Renal pelvis (tissue), 1 donor: ENCODE measurements at regions not wholly inside any gene's neighbourhood (a gene's known extent, or its start where the extent isn't known, plus 50 kb on each side); places are given as distances from the start of the nearest gene placed in this dataset.
A peak's percentile ranks its signal among the peaks of the same experiment; 100 is the strongest.
"Not testable (repeated sequence)": the region's sequence is repeated elsewhere in the genome, so short reads cannot be mapped to it uniquely, and the experiment has no call there.

ENCODE experiments used
- DNase-seq: peaks from one replicate; pipeline ENCODE4 v3.0.0-alpha.2; 2013

DNA sequence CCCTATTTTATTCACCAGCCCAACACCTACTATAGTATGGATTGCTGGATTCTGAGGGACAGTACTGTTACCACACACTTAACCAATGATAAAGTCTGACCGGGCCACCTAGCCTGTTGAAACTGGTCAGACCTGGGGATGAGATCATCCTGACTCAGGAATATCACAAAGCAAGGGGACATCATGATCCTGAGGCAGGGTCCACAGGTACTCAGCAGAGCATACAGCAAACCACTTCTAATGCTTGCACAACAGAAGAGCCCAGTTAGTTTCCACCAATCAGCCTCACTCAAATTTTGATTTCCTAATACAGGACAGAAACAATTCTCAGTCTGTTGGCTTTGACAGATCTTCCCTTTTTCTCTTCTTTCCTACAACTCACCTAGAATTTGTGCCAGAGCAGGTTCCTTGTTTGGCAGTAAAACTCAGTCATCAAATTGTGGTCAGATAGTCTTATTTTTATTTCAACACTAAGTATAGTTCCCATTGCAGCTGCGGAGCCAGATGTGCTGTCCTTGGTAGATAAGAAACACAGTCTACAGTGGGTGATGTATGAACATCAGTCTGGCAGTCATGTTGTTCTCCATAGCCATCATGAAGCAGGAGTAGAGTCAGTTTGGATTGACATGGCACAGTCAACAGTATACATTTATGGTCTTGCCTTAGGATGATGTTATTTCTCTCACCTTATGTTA, 90.1 kb upstream of the PRR23C start:
- no peak for DNase-seq

DNA sequence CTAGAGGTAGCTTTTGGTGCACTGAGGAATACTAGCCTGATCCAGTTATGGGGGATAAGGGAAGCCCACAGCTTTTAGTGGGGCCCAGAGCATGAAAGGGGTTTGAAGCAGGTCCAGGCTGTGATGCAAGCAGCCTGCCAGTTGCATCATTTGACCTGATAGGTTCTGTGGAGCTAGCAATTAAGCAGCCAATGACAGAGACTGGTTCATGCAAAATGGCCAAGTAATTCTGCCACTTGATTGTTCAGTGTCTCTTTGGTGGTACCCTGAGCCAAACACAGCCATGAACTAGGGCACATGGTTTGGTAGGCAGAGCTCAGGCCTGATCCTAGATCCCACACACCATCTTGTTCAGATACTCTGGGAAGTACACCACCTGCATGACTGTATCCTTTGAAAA, 91.0 kb upstream of the PRR23C start:
- DNase-seq: no peak

DNA sequence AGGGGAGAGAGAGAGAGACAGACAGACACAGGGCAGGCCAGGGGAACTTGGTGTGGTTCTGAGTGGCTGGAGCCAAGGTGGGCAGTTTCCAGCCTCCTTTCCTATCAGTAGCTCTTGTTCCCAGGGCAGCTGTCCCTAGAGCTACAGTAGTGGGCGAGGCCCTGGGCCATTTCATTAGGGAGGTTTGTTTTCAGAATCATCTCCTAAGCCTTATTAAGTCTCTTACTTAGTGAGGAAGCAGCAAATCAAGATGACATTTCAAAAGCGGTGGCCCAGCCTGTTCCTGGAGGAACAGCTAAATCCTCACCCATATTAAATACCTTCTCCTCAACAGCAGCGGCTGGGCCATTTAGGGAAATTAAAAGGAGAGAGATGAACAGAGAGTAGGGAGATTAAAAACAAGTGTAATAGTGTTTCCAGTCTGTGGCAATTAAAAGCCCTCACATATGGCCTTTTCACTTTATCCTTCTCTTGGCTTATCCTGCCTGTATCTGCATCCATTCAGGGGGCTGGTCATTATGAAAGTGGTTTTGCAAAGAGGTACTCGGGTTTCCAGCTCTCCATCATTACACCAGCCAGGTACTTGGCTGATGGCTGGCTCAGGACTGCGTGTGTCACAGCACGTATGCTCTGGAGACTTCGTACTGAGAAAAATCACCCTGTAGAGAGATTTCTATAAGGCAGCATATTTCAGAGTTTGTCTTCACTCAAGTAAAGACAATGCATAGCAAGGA, 91.9 kb upstream of the PRR23C start:
- DNase-seq: peak; percentile 55

DNA sequence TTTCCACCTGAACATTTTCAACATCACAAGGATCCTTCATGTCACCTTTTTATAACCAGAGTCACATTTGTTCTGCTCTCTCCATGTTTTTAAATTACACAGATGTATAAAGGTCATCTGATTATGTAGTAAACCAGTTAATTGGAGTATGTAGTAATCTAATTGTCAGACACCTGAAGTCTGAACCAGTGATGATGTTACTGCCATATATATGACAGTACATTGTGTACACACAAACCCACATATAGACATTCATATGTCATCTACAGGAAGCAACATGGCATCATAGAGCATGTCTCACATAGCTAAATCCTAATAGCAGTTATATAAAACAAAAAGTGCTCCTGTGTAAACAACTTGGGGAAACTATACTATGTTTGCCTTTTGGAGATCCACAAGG, 95.9 kb upstream of the PRR23C start:
- DNase-seq: no peak

DNA sequence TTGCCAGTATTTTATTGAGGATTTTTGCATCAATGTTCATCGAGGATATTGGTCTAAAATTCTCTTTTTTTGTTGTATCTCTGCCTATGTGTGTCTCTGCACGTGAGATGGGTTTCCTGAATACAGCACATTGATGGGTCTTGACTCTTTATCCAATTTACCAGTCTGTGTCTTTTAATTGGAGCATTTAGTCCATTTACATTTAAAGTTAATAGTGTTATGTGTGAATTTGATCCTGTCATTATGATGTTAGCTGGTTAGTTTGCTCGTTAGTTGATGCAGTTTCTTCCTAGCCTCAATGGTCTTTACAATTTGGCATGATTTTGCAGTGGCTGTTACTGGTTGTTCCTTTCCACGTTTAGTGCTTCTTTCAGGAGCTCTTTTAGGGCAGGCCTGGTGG, 101.3 kb upstream of the PRR23C start:
- not testable (repeated sequence) for DNase-seq

DNA sequence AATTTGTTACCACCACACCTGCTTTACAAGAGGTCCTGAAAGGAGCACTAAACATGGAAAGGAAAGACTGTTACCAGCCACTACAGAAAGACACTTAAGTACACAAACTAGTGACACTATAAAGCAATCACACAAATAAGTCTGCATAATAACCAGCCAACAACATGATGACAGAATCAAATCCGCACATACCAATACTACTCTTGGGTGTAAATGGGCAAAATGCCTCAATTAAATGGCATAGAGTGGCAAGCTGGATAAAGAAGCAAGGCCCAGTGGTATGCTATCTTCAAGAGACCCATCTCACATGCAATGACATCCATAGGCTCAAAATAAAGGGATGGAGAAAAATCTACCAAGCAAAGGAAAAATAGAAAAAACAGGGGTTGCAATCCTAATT, 106.8 kb upstream of the PRR23C start:
- no peak for DNase-seq

DNA sequence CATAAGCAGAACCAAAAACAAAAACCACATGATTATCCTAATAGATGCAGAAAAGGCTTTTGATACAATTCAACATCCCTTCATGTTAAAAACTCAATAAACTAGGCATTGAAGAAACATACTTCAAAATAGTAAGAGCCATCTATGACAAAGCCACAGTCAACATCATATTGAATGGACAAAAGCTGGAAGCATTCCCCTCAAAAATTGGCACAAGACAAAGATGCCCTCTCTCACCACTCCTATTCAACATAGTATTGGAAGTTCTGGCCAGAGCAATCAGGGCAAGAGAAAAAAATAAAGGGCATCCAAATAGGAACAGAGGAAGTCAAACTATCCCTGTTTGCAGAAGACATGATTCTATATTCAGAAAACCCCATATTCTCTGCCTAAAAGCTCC, 108.7 kb upstream of the PRR23C start:
- not testable (repeated sequence) for DNase-seq

DNA sequence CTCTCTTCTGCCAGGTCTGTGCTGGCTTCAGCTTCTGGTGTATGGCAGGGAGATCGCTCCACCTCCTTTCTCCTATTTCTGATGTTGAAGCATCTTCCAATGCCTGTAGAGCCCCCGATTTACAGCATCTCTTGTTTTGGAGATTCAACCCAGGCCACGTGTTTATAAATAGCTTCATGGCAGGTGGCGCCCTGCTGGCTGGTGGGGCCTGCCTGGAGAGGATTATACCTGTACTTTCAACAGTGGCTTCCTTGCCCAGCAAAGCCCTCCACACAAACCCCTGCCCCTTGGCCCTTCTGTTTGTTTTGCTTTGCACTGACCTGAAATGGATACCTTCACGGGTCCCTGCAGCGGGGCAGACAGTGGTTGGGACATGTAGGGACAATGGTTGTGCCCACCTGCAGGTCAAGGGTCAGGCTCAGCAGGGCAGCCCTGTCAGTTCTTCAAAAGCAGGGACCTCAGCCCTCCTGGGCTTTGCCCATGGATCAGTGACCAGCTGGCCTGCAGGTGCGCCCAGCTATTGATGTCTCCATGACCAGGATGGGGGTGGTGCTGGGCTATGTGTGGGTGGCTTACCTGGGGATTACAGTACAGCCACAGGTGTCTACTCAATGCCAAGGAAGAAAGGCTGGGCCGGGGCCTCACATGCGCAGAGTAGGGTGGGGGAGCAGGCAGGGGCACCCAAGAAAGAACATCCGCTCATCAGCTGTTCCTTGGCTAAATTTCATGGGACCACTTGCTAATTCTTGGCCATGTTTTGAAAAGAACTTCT, 112.7 kb upstream of the PRR23C start:
- DNase-seq: peak; percentile 2

DNA sequence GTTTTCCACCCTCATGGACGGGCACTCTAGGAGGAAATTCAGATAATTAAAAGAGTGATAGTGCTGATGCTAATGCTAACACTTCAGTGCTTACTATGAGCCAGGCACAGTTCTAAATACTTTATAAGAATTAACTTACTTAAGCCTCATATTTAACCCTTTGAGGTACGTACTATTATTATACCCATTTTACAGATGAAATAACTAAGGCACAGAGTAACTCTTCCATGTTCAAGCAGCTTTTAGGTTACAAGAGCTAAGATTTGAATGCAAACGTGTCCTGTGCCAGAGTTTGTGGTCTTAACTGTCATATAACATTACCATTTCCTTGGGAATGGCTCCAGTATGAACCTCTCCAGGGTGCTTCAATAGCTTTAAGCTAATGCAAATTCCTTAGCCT, 114.7 kb upstream of the PRR23C start:
- no peak for DNase-seq

DNA sequence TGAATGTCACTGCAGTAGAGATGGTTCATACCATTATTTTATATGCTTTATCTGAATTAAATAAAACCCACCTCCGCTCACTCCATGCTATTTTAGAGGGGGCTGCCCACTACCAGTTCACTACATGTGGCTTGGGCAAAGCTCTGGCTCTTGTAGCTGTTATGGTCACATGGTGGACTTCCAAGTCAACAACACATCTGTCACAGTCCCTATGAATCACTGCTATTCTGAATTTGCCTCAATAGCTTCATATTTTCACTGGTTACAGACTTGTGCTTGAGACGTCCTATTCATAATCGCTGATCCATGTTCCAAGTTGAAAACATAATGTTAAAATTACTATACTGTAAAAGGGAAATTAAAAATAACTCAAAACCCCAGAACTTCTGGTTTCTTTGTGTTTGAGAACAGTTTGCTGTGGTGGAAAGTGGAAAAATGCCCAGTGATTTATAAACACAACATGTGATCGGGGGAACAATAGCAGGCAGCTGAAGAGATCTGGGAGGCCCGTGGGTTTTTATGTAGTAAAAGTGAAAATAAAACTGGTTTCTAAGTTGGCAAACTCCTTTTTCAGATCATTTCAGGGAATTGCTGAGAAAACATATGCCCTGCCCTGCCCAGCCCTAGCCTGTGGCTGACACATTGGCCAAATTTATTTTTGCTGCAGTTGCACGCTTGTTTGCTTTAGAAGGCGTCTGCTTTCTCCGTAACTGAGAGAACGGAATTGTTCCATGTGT, 128.8 kb upstream of the PRR23C start:
- DNase-seq: no peak

DNA sequence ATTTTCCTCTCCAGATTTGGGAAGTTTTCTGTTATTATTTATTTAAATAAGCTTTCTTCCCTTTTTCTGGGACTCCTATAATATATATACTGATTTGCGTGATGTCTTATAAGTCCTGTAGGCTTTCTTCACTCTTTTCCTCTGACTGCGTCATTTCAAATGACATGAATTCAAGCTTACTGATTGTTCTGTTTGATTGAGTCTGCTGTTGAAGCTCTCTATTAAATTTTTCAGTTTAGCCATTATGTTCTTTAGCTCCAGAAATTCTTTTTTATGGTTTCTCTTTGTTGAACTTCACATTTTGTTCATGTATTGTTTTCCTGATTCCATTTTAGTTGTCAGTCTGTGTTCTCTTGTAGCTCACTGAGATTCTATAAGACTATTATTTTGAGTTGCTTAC, 135.8 kb upstream of the PRR23C start:
- no peak for DNase-seq

DNA sequence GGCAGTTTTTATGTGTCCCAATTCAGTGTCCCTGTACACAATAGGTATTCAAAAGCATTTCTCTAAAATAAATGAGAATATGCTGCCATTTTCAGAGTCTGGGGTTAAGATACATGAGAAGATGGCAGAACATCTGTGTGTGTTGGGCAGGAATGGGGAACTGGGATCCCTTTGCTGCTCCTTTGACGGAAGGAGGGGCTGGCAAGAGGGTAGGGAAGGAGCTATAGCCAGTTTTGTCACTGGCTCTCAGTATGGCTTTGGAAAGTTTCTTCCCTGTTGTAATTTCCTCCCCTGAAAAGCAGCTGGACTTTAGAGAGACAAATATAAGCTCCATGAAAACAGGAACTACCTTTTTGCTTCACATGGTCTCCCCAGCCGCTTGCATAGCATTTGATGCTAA, 137.5 kb upstream of the PRR23C start:
- DNase-seq: no peak

DNA sequence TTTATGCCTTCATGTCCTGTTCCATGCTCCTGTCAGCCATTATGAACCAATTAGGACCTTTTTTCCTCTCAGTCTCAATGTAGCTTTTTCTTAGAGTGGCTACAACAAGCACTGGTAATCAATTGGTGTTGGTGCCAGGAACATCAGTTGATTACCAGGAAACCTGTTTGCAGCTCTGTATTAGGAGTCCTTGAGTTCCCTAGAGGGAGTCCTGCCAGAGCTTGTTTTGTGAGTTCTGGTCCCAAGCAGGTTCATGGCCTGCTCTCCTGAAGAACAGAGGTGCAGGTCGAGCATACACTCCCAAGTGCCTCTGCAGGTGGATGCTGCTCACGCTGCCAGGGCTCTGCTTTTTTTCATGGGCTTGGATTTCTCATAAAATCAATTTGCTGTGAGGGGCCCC, 137.9 kb upstream of the PRR23C start:
- DNase-seq: no peak

DNA sequence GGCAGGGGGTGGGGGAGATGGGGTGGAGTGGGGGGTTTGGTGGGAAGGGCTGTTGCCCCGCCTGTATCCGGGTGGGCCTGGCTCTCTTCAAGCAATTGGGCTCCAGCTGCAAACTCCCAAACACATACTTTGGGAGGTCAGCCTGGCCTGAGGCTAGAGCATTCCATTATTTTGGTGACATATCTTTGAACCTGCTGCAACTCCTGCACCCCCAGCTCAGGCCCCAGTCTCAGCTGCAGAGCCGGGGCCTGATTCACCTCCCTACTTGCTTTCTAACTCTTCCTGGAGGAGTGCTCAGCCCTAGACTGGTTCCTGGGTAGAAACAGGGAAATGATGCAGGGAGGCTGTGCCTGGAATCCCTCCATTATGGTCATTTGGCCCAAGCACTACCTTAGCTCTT, 140.8 kb upstream of the PRR23C start:
- no peak for DNase-seq

DNA sequence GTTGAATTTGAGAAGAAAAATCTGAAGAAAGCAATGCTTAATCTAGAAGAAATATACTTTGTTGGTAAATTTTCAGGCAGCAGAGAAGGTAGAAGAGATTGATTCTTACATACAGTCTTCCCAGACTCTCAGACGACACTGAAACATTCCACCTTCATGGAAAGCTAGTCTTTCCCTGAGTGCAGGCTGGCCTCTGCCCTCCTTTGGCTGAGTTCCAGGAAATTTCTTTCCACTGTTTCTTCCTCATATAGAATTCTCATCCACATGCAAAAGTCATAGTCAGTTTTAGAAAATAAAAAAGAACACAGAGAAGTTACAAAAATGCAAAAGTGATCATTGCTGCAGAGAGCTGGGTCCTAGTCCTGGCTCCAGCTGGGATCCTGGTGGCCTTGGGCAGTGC, 142.5 kb upstream of the PRR23C start:
- DNase-seq: peak; percentile 15

DNA sequence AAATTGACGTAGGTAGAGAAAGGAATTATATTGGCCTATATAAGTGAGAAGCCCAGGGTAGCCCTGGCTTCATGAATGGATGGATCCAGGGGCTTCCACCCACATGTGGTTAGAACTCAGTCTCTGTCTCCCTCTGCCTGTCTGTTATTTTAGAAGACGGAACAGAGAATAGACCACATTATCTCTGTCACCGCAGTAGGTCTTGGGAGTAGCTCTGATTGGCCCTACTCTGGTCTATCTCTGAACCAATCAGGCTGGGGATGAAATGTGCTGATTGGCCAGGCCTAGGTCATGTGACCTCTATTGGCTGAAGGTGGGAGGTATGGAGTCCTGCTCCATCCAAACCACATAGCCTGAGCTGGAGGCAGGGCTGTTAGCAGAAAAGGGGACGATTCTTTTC, 143.0 kb upstream of the PRR23C start:
- no peak for DNase-seq

DNA sequence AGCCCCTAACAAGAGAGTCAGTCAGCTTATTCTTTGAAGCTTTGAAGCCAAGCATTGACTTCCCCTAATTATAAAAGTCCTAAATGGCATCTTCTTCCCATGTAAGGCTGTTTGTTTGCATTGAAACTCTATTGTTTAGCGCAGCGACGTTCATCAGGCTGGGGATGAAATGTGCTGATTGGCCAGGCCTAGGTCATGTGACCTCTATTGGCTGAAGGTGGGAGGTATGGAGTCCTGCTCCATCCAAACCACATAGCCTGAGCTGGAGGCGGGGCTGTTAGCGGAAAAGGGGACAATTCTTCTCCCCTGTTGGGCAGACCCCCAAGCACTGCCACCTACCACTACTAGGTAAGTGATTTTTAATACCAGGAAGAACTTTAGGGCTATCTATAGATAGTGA, 145.3 kb upstream of the PRR23C start:
- DNase-seq: no peak

DNA sequence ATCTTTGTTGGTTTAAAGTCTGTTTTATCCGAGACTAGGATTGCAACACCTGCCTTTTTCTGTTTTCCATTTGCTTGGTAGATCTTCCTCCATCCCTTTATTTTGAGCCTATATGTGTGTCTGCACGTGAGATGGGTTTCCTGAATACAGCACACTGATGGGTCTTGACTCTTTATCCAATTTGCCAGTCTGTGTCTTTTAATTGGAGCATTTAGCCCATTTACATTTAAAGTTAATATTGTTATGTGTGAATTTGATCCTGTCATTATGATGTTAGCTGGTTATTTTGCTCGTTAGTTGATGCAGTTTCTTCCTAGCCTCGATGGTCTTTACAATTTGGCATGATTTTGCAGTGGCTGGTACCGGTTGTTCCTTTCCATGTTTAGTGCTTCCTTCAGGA, 149.4 kb upstream of the MRPS22 start:
- not testable (repeated sequence) for DNase-seq

DNA sequence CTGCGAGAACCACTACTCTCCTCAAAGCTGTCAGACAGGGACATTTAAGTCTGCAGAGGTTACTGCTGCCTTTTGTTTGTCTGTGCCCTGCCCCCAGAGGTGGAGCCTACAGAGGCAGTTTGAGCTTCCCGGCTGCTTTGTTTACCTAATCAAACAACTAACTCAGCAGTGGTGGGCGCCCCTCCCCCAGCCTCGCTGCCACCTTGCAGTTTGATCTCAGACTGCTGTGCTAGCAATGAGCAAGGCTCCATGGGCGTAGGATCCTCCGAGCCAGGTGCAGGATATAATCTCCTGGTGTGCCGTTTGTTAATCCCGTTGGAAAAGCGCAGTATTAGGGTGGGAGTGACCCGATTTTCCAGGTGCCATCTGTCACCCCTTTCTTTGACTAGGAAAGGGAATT, 147.7 kb upstream of the MRPS22 start:
- DNase-seq: not testable (repeated sequence)

DNA sequence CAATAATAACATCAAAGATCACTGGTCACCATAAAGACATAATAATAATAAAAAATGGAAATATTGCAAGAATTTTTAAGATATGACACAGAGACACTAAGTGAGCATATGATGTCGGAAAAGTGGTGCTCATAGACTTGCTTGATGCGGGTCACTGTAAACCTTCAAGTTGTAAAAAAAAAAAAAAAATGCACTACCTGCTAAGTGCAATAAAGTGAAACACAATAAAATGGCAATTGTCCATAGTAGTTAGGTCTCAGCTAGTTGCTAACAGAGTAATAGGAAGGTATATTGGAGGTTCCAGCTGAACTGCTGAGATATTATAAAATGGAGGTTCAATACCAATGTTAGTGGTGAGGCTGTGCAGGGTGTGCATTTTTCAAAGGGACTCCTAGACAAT, 146.6 kb upstream of the MRPS22 start:
- no peak for DNase-seq

DNA sequence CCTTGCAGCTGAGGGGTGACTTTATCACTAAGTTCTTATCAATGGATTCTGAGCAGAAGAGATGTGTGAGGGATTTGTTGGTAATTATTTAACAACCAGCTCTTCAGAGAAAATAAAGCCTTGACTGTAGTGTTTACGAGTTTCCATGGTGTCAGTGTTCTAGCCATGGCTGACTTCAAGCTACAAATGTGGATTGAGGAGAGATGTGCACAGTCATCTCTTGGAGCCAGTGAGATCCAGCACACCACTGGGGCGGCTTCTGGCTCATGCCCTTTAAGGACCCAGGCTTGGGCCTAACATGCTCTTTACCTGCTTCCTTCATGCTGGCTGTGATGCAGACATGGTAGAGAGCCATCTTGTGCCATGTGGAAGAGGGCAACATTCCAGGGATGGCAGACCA, 145.6 kb upstream of the MRPS22 start:
- no peak for DNase-seq

DNA sequence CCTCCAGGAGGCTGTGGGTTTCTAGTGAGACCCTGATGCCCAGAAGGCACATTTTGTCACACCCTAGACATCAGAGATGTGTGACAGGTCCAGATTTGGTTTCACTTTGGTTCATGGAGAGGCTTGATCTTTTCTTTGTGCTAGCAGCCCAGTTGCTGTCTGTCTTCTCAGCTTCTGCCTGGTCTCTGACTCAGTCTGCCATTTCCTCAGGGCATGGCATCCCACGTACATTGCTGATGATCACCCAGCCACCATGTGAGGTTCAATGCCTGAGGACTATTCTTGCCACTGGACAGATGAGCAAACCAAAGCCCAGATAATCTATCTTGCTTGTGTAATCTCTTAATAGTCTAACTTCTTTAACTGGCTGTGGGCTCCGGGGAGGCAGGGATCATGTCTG, 144.9 kb upstream of the MRPS22 start:
- DNase-seq: no peak
